GM12878 (cell line): ENCODE measurements at regions not wholly inside any gene's neighbourhood (a gene's known extent, or its start where the extent isn't known, plus 50 kb on each side); places are given as distances from the start of the nearest gene placed in this dataset.

Source experiments
- ATAC-seq: fragments of 200-7000 bp; cut with Tn5 transposase; 3 replicates; pipeline ENCODE4 v1.9.1; 2020; ENCODE audit warnings: mild to moderate bottlenecking, moderate library complexity
- BruUV-seq: library from RNA; stranded (reverse); fragments of 400-500 nt; replicated peaks from 2 replicates; lab custom pipeline; 2021; lab: Mats Ljungman, UMichigan
- CTCF ChIA-PET: fragments of 300-600 bp; sonication (Branson Sonifier 250); formaldehyde crosslinking; extraction: SDS; loops from one replicate; lab custom pipeline; 2021; ENCODE audit warnings: inconsistent platforms; lab: Yijun Ruan, JAX
- POLR2A ChIA-PET: fragments of 350-600 bp; formaldehyde crosslinking; extraction: SDS; loops from one replicate; lab custom pipeline; 2021; ENCODE audit warnings: inconsistent platforms; lab: Charles Lee
- RAD21 ChIA-PET: fragments of 300-600 bp; sonication (Branson Sonifier 250); formaldehyde crosslinking; loops from one replicate; lab custom pipeline; 2023; ENCODE audit warnings: antibody characterized with exemption; ENCODE audit not compliant: unreplicated experiment; lab: Charles Lee
- SMC1A ChIA-PET: fragments of 300-600 bp; sonication (Branson Sonifier 250); formaldehyde crosslinking; loops from one replicate; lab custom pipeline; 2023; ENCODE audit not compliant: unreplicated experiment, uncharacterized antibody; lab: Charles Lee
- DNase-seq: peaks from one replicate; pipeline ENCODE4 v3.0.0-alpha.2; 2011; ENCODE audit warnings: low read depth, low spot score
- FAIRE-seq: peaks from 3 replicates; lab custom pipeline; 2011; peaks lifted over from hg19 to GRCh38; lab: Jason Lieb, UNC
- H2AFZ ChIP-seq: 2 replicates; pipeline ENCODE4 v1.6.0; 2011; ENCODE audit warnings: low read depth, low read length, control low read depth; ENCODE audit not compliant: control insufficient read depth
- H3K27ac ChIP-seq: 2 replicates; pipeline ENCODE4 v1.5.1; 2011; ENCODE audit warnings: control low read depth; ENCODE audit not compliant: control insufficient read depth, insufficient read depth
- H3K27me3 ChIP-seq, 2 experiments: replicated peaks in 1 of 2; 2 replicates each; pipeline versions ENCODE4 v1.6.0 to v1.6.1; 2011; ENCODE audit warnings: low read length in 1 of 2; ENCODE audit not compliant: control insufficient read depth in 2 of 2, insufficient read depth in 2 of 2
- H3K36me3 ChIP-seq, 2 experiments: 2 replicates each; pipeline ENCODE4 v1.5.1; 2011; ENCODE audit warnings: low read length in 1 of 2; ENCODE audit not compliant: control insufficient read depth in 2 of 2, insufficient read depth in 2 of 2
- H3K4me1 ChIP-seq: 2 replicates; pipeline ENCODE4 v1.6.1; 2011; ENCODE audit warnings: mild to moderate bottlenecking, low read length, moderate library complexity, mixed read lengths; ENCODE audit not compliant: control insufficient read depth, insufficient read depth
- H3K4me2 ChIP-seq: 2 replicates; pipeline ENCODE4 v1.6.0; 2011; ENCODE audit warnings: control low read depth; ENCODE audit not compliant: control insufficient read depth, insufficient read depth
- H3K4me3 ChIP-seq: fragments of 200-600 bp; sonication (generic); 2 replicates; pipeline ENCODE4 v1.5.1; 2016
- H3K79me2 ChIP-seq: 2 replicates; pipeline ENCODE4 v1.6.0; 2011; ENCODE audit warnings: low read length; ENCODE audit not compliant: control insufficient read depth, insufficient read depth
- H3K9ac ChIP-seq: 2 replicates; pipeline ENCODE4 v1.8.0; 2011; ENCODE audit warnings: low read length, control low read depth, mixed read lengths; ENCODE audit not compliant: control insufficient read depth, insufficient read depth
- H3K9me3 ChIP-seq: replicated peaks from 3 replicates; pipeline ENCODE4 v1.5.1; 2011; ENCODE audit warnings: mild to moderate bottlenecking, low read length; ENCODE audit not compliant: control insufficient read depth, insufficient read depth
- H4K20me1 ChIP-seq: 2 replicates; pipeline ENCODE4 v1.6.0; 2011; ENCODE audit not compliant: control insufficient read depth, insufficient read depth
- CHD4 ChIP-seq: fragments of 200-600 bp; sonication (generic); IDR thresholded peaks from 2 replicates; pipeline ENCODE4 v1.6.1; 2016; ENCODE audit warnings: mild to moderate bottlenecking
- FOXM1 ChIP-seq: IDR thresholded peaks from 2 replicates; pipeline ENCODE4 v1.6.1; 2012; ENCODE audit warnings: low read depth, mild to moderate bottlenecking, inconsistent platforms, low read length, moderate library complexity
- GABPA ChIP-seq: IDR thresholded peaks from 2 replicates; pipeline ENCODE4 v1.6.1; 2014; ENCODE audit warnings: antibody characterized with exemption, low read depth, mild to moderate bottlenecking, inconsistent platforms
- HCFC1 ChIP-seq: fragments of 150-350 bp; IDR thresholded peaks from 2 replicates; pipeline ENCODE4 v1.6.1; 2014; ENCODE audit warnings: low read length
- IKZF1 ChIP-seq: fragments of 450-650 bp; conservative IDR thresholded peaks from 2 replicates; pipeline ENCODE4 v1.6.1; 2017; ENCODE audit warnings: antibody characterized with exemption, mild to moderate bottlenecking
- JUNB ChIP-seq: IDR thresholded peaks from 2 replicates; pipeline ENCODE4 v1.6.1; 2016; ENCODE audit warnings: antibody characterized with exemption, mild to moderate bottlenecking
- KAT2A ChIP-seq: conservative IDR thresholded peaks from 2 replicates; pipeline ENCODE4 v1.6.1; 2011; ENCODE audit warnings: low read depth, low read length; ENCODE audit not compliant: control insufficient read depth
- NR2C2 ChIP-seq: IDR thresholded peaks from 2 replicates; pipeline ENCODE4 v1.6.1; 2011; ENCODE audit warnings: borderline replicate concordance, low read depth; ENCODE audit not compliant: control insufficient read depth, insufficient read length
- POU2F2 ChIP-seq: IDR thresholded peaks from 3 replicates; pipeline ENCODE4 v1.6.1; 2011; ENCODE audit warnings: low read depth, mild to moderate bottlenecking, low read length, borderline replicate concordance
- RB1 ChIP-seq: fragments of 450-650 bp; formaldehyde crosslinking; IDR thresholded peaks from 2 replicates; pipeline ENCODE4 v1.6.1; 2017; ENCODE audit warnings: mild to moderate bottlenecking, borderline replicate concordance
- SPI1 ChIP-seq: IDR thresholded peaks from 2 replicates; pipeline ENCODE4 v1.6.1; 2011; ENCODE audit warnings: low read depth, mild to moderate bottlenecking, low read length, moderate library complexity, borderline replicate concordance; ENCODE audit not compliant: insufficient read depth
- SUZ12 ChIP-seq: fragments of 200-600 bp; sonication (generic); IDR thresholded peaks from one replicate; pipeline ENCODE4 v1.6.1; 2018; ENCODE audit warnings: antibody characterized with exemption, mild to moderate bottlenecking; ENCODE audit not compliant: unreplicated experiment
- TBL1XR1 ChIP-seq: IDR thresholded peaks from 2 replicates; pipeline ENCODE4 v1.6.1; 2012; ENCODE audit warnings: low read depth, low read length, improper control_type of control experiment
- TCF7 ChIP-seq: IDR thresholded peaks from 2 replicates; pipeline ENCODE4 v1.6.1; 2014; ENCODE audit warnings: antibody characterized with exemption, borderline replicate concordance
- ZBED1 ChIP-seq: IDR thresholded peaks from 2 replicates; pipeline ENCODE4 v1.6.1; 2016; ENCODE audit warnings: borderline replicate concordance
- ZSCAN29 ChIP-seq: fragments of 450-650 bp; IDR thresholded peaks from 2 replicates; pipeline ENCODE4 v1.6.1; 2017; ENCODE audit warnings: mild to moderate bottlenecking, moderate library complexity
- WGBS: methylation state at CpG from one replicate; pipeline ENCODE4 v1.1.6; 2016; ENCODE audit warnings: low lambda C conversion rate; ENCODE audit not compliant: insufficient replicate concordance, insufficient coverage; ENCODE audit errors: missing lambda C conversion rate; 5-methylcytosine and 5-hydroxymethylcytosine counted together
- in situ Hi-C: fragments of 300-500 bp; cut with MboI; formaldehyde crosslinking; loops from 9 replicates; pipeline ENCODE4 v1.14.3; 2018; ENCODE audit warnings: mixed read lengths
- intact Hi-C: fragments of 100-400 bp; cut with micrococcal nuclease; formaldehyde crosslinking; loops from one replicate; pipeline ENCODE4 v1.14.2; 2022; ENCODE audit not compliant: unreplicated experiment
- TF ChIP-seq, protein P1 (sequence below), 3 experiments: IDR thresholded peaks in 2 of 3; conservative IDR thresholded peaks in 1 of 3; 2 replicates each; pipeline ENCODE4 v1.5.1; 2011; ENCODE audit warnings: low read depth in 3 of 3, low read length in 3 of 3, mild to moderate bottlenecking in 3 of 3, control low read depth in 2 of 3, moderate library complexity in 2 of 3, inconsistent platforms in 1 of 3, mixed read lengths in 1 of 3; ENCODE audit not compliant: control insufficient read depth in 2 of 3, insufficient read depth in 1 of 3; ENCODE audit errors: extremely low read depth in 1 of 3

DNA sequence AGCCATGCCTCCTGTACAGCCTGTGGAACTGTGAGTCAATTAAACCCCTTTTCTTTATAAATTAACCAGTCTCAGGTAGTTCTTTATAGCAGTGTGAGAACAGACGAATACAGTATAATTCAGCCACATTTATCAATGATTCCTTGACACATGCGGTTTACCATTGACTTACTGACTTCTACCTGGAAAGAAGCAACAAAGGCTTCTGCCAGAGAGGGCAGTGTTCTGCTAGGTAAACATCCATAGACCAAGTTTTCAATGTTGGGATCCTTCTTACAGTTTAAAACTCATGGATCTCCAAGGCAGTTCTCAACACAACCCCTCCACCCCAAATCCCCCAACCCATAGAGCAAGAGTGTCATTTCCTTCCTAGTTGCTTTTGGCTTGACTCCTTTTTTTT lies 150.6 kb downstream of the ZNF648 start:
- H3K4me3 ChIP-seq, result no peak overlapping the region
- WGBS, result 64% methylated on average over 2 of the region's 2 CpGs
- in situ Hi-C loops (no loop called here), intact Hi-C loops (no loop called here)
- H3K9me3 ChIP-seq, result no peaks in the 10 kb centered on the region; the same call in 2 of the 3 replicates
- ChIA-PET CTCF (no interaction called here), RAD21 (no interaction called here), SMC1A (no interaction called here), POLR2A (no interaction called here)
- no peak overlapping the region for H2AFZ ChIP-seq
- H3K9ac ChIP-seq, result no peak overlapping the region
- no peak overlapping the region for H3K27ac ChIP-seq
- no peak overlapping the region for H3K4me2 ChIP-seq
- H3K36me3 ChIP-seq, result no peaks in the 10 kb centered on the region
- no peaks in the 10 kb centered on the region for H3K4me1 ChIP-seq
- FAIRE-seq (no peak), DNase-seq (no peak), ATAC-seq (no peak)
- BruUV-seq, result no TSS peak
- TF ChIP-seq, protein P1, sequence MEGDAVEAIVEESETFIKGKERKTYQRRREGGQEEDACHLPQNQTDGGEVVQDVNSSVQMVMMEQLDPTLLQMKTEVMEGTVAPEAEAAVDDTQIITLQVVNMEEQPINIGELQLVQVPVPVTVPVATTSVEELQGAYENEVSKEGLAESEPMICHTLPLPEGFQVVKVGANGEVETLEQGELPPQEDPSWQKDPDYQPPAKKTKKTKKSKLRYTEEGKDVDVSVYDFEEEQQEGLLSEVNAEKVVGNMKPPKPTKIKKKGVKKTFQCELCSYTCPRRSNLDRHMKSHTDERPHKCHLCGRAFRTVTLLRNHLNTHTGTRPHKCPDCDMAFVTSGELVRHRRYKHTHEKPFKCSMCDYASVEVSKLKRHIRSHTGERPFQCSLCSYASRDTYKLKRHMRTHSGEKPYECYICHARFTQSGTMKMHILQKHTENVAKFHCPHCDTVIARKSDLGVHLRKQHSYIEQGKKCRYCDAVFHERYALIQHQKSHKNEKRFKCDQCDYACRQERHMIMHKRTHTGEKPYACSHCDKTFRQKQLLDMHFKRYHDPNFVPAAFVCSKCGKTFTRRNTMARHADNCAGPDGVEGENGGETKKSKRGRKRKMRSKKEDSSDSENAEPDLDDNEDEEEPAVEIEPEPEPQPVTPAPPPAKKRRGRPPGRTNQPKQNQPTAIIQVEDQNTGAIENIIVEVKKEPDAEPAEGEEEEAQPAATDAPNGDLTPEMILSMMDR (IDR thresholded peaks at IDR 0.05 in 2 of 3, conservative IDR thresholded peaks at IDR 0.05 in 1 of 3; ENCODE audit: control insufficient read depth in 2 of 3, extremely low read depth in 1 of 3, insufficient read depth in 1 of 3, low read depth in 3 of 3, low read length in 3 of 3), result 0 out of 6 replicates have a peak, but pooled peaks of 1 of the 3 experiments have one; percentile 13
- no peak for TF ChIP-seq FOXM1
- H4K20me1 ChIP-seq, result no peaks in the 10 kb centered on the region
- 0 out of 4 replicates have a peak, but pooled peaks cover 0 to 5% of the 10 kb centered on the region in 2 experiments for H3K27me3 ChIP-seq
- no peaks in the 10 kb centered on the region for H3K79me2 ChIP-seq

DNA sequence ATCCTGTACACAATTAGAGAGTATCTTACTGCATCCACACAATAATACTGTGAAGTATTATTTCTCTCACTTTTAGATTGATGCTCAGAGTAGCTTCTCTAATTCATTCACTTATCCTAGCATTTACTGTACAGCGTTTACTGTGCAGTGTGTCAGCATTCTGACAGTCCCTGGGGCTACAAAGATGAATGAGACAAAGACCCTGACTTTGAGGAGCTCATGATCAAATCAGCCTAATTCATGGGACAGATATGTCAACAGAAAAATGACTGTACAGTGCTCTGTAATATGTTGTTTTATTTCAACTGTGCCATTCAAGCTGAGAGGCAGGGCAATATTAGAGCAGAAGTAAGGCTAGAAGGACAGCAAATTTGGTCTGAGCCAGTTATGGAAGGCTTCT lies 152.5 kb downstream of the ZNF648 start:
- RAD21 ChIA-PET, result interaction anchor here (1.4 kb wide), 1 partner anchor 145 kb away, joined by 4 read pairs; no protein-coding TSS in a partner anchor
- Histone ChIP-seq H2AFZ (no peak overlapping the region), H3K36me3 (no peaks in the 10 kb centered on the region), H3K79me2 (no peaks in the 10 kb centered on the region), H3K4me1 (no peaks in the 10 kb centered on the region), H3K4me3 (no peak overlapping the region), H3K9me3 (no peaks in the 10 kb centered on the region; the same call in 2 of the 3 replicates), H3K9ac (no peak overlapping the region), H3K27ac (no peak overlapping the region), H3K4me2 (no peak overlapping the region), H4K20me1 (no peaks in the 10 kb centered on the region)
- ATAC-seq (no peak), DNase-seq (no peak)
- 0% methylated on average over 1 of the region's 1 CpG for WGBS
- in situ Hi-C loops (no loop called here), intact Hi-C loops (loop anchor here (10.0 kb wide), 1 partner anchor 66 kb away; no protein-coding TSS in a partner anchor)
- CTCF ChIA-PET, result interaction anchor here (1.0 to 1.7 kb wide), 3 partner anchors 14 to 35 kb away, joined by 3 to 6 read pairs (median 4); no protein-coding TSS in a partner anchor
- BruUV-seq, result no TSS peak
- SMC1A ChIA-PET, result interaction anchor here (1.0 to 1.4 kb wide), 3 partner anchors 10 to 145 kb away, joined by 3 read pairs; no protein-coding TSS in a partner anchor
- POLR2A ChIA-PET, result no interaction called here
- TF ChIP-seq ZSCAN29 (no peak), HCFC1 (no peak), IKZF1 (no peak), SPI1 (no peak), SUZ12 (no peak), POU2F2 (no peak), FOXM1 (no peak), RB1 (no peak), NR2C2 (no peak), JUNB (no peak), KAT2A (no peak), ZBED1 (no peak), GABPA (no peak), CHD4 (no peak), TCF7 (no peak), TBL1XR1 (no peak)
- TF ChIP-seq, all 136 proteins: peak for 0
- no peak for FAIRE-seq
- peaks cover 0 to 7% of the 10 kb centered on the region in 2 experiments; a peak in 1 of 4 replicates for H3K27me3 ChIP-seq
